AG04450 (cell line): ENCODE measurements at regions not wholly inside any gene's neighbourhood (a gene's known extent, or its start where the extent isn't known, plus 50 kb on each side); places are given as distances from the start of the nearest gene placed in this dataset.
A peak's percentile ranks its signal among the peaks of the same experiment; 100 is the strongest.
"Not testable (repeated sequence)": the region's sequence is repeated elsewhere in the genome, so short reads cannot be mapped to it uniquely, and the experiment has no call there.

Experiments
- CTCF ChIA-PET: fragments of 300-600, 350-600 bp; formaldehyde crosslinking; extraction: SDS; loops from one replicate; lab custom pipeline; 2022; ENCODE audit warnings: antibody characterized with exemption, inconsistent platforms; lab: Charles Lee
- POLR2A ChIA-PET: fragments of 350-600 bp; formaldehyde crosslinking; extraction: SDS; loops from one replicate; lab custom pipeline; 2021; ENCODE audit warnings: antibody characterized with exemption, inconsistent platforms; lab: Yijun Ruan, JAX
- DNase-seq: peaks from one replicate; pipeline ENCODE4 v3.0.0-alpha.2; 2011; ENCODE audit warnings: low read depth, low spot score
- H3K27ac ChIP-seq: one replicate; pipeline ENCODE4 v1.5.1; 2012; ENCODE audit warnings: low read depth, low read length, control low read depth
- H3K27me3 ChIP-seq: one replicate; pipeline ENCODE4 v1.6.0; 2012; ENCODE audit warnings: low read length; ENCODE audit not compliant: control insufficient read depth, insufficient read depth
- H3K4me3 ChIP-seq: 2 replicates; pipeline ENCODE4 v1.5.1; 2011; ENCODE audit warnings: mild to moderate bottlenecking, low read depth, low read length, control low read depth
- H3K9me3 ChIP-seq: 2 replicates; pipeline ENCODE4 v1.5.1; 2012; ENCODE audit warnings: low read length; ENCODE audit not compliant: control insufficient read depth, insufficient read depth
- CTCF ChIP-seq: IDR thresholded peaks from 2 replicates; pipeline ENCODE4 v1.5.1; 2011; ENCODE audit warnings: low read depth, low read length, control low read depth, inconsistent platforms

- H3K4me3 ChIP-seq, result peak overlapping the region; percentile 29; the same call in 1 of the 2 replicates
- no peak overlapping the region for H3K27ac ChIP-seq
- peak; percentile 60 for TF ChIP-seq CTCF
- H3K27me3 ChIP-seq, result peaks cover 6% of the 10 kb centered on the region
- peaks cover 8% of the 10 kb centered on the region for H3K9me3 ChIP-seq
- POLR2A ChIA-PET, result interaction anchor here (0.6 kb wide), 1 partner anchor 756 kb away, joined by 3 read pairs; no protein-coding TSS in a partner anchor
- DNase-seq, result no peak
- CTCF ChIA-PET, result interaction anchor here (0.6 to 2.3 kb wide), 23 partner anchors 14 to 854 kb away, joined by 3 to 14 read pairs (median 4); no protein-coding TSS in a partner anchor
Observed at GRCh38 chr1:30085811-30086770, 637.3 kb downstream of the MATN1 start.

GRCh38 chr1:30084909-30085571, 638.3 kb downstream of the MATN1 start:
- peaks cover 5% of the 10 kb centered on the region for H3K27me3 ChIP-seq
- peak overlapping the region; percentile 90 for H3K27ac ChIP-seq
- H3K9me3 ChIP-seq, result no peaks in the 10 kb centered on the region; the same call in 1 of the 2 replicates
- no peak overlapping the region for H3K4me3 ChIP-seq
- POLR2A ChIA-PET, result interaction anchor here (0.6 to 0.8 kb wide), 2 partner anchors 132 to 755 kb away, joined by 3 to 4 read pairs; no protein-coding TSS in a partner anchor
- no peak for DNase-seq
- CTCF ChIA-PET, result interaction anchor here (0.6 to 2.3 kb wide), 20 partner anchors 18 to 853 kb away, joined by 3 to 14 read pairs (median 4); no protein-coding TSS in a partner anchor
- no peak for TF ChIP-seq CTCF

GRCh38 chr1:30083800-30084464, 639.5 kb downstream of the MATN1 start:
- ChIA-PET CTCF (interaction anchor here (0.7 to 1.6 kb wide), 5 partner anchors 16 to 849 kb away, joined by 3 to 4 read pairs (median 3); no protein-coding TSS in a partner anchor), POLR2A (interaction anchor here (0.7 kb wide), 1 partner anchor 9 kb away, joined by 3 read pairs; no protein-coding TSS in a partner anchor)
- TF ChIP-seq CTCF, result no peak
- peaks cover 3% of the 10 kb centered on the region for H3K27me3 ChIP-seq
- peak overlapping the region; percentile 90 for H3K27ac ChIP-seq
- H3K4me3 ChIP-seq, result peak overlapping the region; percentile 20; the same call in 1 of the 2 replicates
- no peaks in the 10 kb centered on the region for H3K9me3 ChIP-seq
- peak; percentile 61 for DNase-seq

GRCh38 chr1:30081379-30082102, 641.8 kb downstream of the MATN1 start:
- ChIA-PET POLR2A (no interaction called here), CTCF (interaction anchor here (1.1 kb wide), 1 partner anchor 299 kb away, joined by 4 read pairs; no protein-coding TSS in a partner anchor)
- H3K9me3 ChIP-seq, result no peaks in the 10 kb centered on the region
- no peak overlapping the region for H3K27ac ChIP-seq
- peaks cover 4% of the 10 kb centered on the region for H3K27me3 ChIP-seq
- H3K4me3 ChIP-seq, result no peak overlapping the region
- TF ChIP-seq CTCF, result no peak
- DNase-seq, result no peak

GRCh38 chr1:30075916-30076315, 647.5 kb downstream of the MATN1 start:
- CTCF ChIA-PET, result interaction anchor here (1.4 kb wide), 1 partner anchor 11 kb away, joined by 3 read pairs; no protein-coding TSS in a partner anchor
- POLR2A ChIA-PET, H3K4me3 ChIP-seq, H3K27ac ChIP-seq, DNase-seq, H3K9me3 ChIP-seq, H3K27me3 ChIP-seq: not testable (repeated sequence)
